ENCODE measurements at regions not wholly inside any gene's neighbourhood (a gene's known extent, or its start where the extent isn't known, plus 50 kb on each side); places are given as distances from the start of the nearest gene placed in this dataset.

DNA sequence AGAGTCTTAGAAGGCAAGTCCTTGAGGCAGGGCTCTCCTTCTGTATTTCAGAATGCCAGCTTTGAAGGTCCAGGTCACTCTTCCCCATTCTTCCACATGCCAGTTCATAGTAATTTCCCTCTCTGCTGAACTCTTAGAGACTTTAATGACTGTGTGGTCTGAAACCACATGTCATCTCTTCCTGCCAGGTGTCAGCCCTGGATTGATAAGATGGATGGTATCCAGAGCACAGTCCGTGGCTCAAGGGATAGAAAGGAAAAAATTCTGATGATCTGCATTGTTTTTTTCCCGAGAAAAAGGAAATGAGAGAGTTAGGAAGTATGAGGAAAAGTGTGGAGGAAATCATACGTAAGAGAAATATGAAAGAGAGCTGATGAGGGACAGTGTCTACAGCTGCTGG is 250.9 kb downstream of the TPBG start:
- BruUV-seq (replicated peaks) = no TSS peak
- H3K9me3 ChIP-seq (ENCODE audit: low read length) = no peaks in the 10 kb centered on the region
- ChIA-PET CTCF (ENCODE audit: unreplicated experiment) (no interaction called here), POLR2A (no interaction called here)
- intact Hi-C loops (cut with micrococcal nuclease; ENCODE audit: unreplicated experiment) = no loop called here
- TF ChIP-seq, protein P1, sequence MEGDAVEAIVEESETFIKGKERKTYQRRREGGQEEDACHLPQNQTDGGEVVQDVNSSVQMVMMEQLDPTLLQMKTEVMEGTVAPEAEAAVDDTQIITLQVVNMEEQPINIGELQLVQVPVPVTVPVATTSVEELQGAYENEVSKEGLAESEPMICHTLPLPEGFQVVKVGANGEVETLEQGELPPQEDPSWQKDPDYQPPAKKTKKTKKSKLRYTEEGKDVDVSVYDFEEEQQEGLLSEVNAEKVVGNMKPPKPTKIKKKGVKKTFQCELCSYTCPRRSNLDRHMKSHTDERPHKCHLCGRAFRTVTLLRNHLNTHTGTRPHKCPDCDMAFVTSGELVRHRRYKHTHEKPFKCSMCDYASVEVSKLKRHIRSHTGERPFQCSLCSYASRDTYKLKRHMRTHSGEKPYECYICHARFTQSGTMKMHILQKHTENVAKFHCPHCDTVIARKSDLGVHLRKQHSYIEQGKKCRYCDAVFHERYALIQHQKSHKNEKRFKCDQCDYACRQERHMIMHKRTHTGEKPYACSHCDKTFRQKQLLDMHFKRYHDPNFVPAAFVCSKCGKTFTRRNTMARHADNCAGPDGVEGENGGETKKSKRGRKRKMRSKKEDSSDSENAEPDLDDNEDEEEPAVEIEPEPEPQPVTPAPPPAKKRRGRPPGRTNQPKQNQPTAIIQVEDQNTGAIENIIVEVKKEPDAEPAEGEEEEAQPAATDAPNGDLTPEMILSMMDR (conservative IDR thresholded peaks at IDR 0.05; ENCODE audit: low read length) = no peak
- TF ChIP-seq EZH2phosphoT487 (IDR thresholded peaks at IDR 0.05; ENCODE audit: borderline replicate concordance, low read depth, low read length) = no peak
- H3K4me1 ChIP-seq (ENCODE audit: insufficient read depth, low read length, poor library complexity, severe bottlenecking) = no peaks in the 10 kb centered on the region
- no peaks in the 10 kb centered on the region for H3K79me2 ChIP-seq (ENCODE audit: insufficient read depth, low read depth, low read length)
- H3K27ac ChIP-seq (ENCODE audit: low read depth, low read length, poor library complexity, severe bottlenecking) = no peak overlapping the region
- H3K36me3 ChIP-seq (ENCODE audit: insufficient read depth, low read length) = no peaks in the 10 kb centered on the region
- no peaks in the 10 kb centered on the region for H3K9me2 ChIP-seq (ENCODE audit: insufficient read depth, low read length)
- H2AFZ ChIP-seq (ENCODE audit: low read length) = no peak overlapping the region
- H3K4me2 ChIP-seq (ENCODE audit: low read length) = no peak overlapping the region
- H3K4me3 ChIP-seq (ENCODE audit: low read depth, low read length, poor library complexity, severe bottlenecking) = no peak overlapping the region
- DNase-seq (ENCODE audit: low spot score) = no peak
- H4K20me1 ChIP-seq (ENCODE audit: insufficient read depth, low read length) = no peaks in the 10 kb centered on the region

DNA sequence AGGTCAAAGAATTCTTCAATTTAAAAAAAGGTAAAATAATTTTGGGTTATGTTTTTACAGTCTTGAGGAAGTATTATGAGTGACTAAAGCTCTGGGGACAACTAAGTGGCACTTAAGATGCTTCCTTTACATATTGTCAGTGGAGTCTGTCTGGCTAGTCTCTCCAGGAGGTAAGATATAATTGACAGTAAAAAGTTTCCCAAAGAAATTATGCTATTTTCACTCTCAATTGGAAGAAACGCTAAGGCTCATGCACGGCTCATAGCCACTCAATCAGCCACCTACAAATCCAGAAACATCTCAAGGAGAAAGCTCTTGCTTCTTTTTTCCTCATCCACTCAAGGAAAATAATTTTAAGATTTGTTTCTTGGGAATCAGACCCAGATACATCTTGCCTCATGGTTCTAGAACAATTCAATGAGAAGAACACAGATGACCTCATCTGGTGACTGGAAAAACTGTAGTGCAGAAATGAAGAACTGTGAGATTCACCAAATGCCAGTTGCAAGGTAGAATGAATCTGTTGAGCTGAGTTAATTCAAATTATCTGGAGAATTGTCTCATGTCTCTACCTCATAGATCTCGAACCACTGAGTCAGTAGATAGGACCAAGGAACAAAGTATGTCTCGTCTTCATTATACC is 252.9 kb downstream of the TPBG start:
- H4K20me1 ChIP-seq (ENCODE audit: insufficient read depth, low read length) = no peaks in the 10 kb centered on the region
- intact Hi-C loops (cut with micrococcal nuclease; ENCODE audit: unreplicated experiment) = no loop called here
- no peaks in the 10 kb centered on the region for H3K79me2 ChIP-seq (ENCODE audit: insufficient read depth, low read depth, low read length)
- TF ChIP-seq, protein P1 (conservative IDR thresholded peaks at IDR 0.05; ENCODE audit: low read length) = no peak
- no peak for TF ChIP-seq EZH2phosphoT487 (IDR thresholded peaks at IDR 0.05; ENCODE audit: borderline replicate concordance, low read depth, low read length)
- H3K9me3 ChIP-seq (ENCODE audit: low read length) = no peaks in the 10 kb centered on the region
- ChIA-PET POLR2A (no interaction called here), CTCF (ENCODE audit: unreplicated experiment) (no interaction called here)
- no peaks in the 10 kb centered on the region for H3K9me2 ChIP-seq (ENCODE audit: insufficient read depth, low read length)
- no peak overlapping the region for H3K4me3 ChIP-seq (ENCODE audit: low read depth, low read length, poor library complexity, severe bottlenecking)
- H3K4me2 ChIP-seq (ENCODE audit: low read length) = no peak overlapping the region
- H3K36me3 ChIP-seq (ENCODE audit: insufficient read depth, low read length) = no peaks in the 10 kb centered on the region
- H3K27ac ChIP-seq (ENCODE audit: low read depth, low read length, poor library complexity, severe bottlenecking) = no peak overlapping the region
- no TSS peak for BruUV-seq (replicated peaks)
- H3K4me1 ChIP-seq (ENCODE audit: insufficient read depth, low read length, poor library complexity, severe bottlenecking) = no peaks in the 10 kb centered on the region
- H2AFZ ChIP-seq (ENCODE audit: low read length) = no peak overlapping the region
- no peak for DNase-seq (ENCODE audit: low spot score)

- TF ChIP-seq, protein P1 (conservative IDR thresholded peaks at IDR 0.05; ENCODE audit: low read length) = no peak
- TF ChIP-seq EZH2phosphoT487 (IDR thresholded peaks at IDR 0.05; ENCODE audit: borderline replicate concordance, low read depth, low read length) = no peak
- Histone ChIP-seq H3K4me2 (ENCODE audit: low read length) (no peak overlapping the region), H3K4me3 (ENCODE audit: low read depth, low read length, poor library complexity, severe bottlenecking) (no peak overlapping the region), H3K27ac (ENCODE audit: low read depth, low read length, poor library complexity, severe bottlenecking) (no peak overlapping the region), H3K9me2 (ENCODE audit: insufficient read depth, low read length) (no peaks in the 10 kb centered on the region), H3K36me3 (ENCODE audit: insufficient read depth, low read length) (no peaks in the 10 kb centered on the region), H4K20me1 (ENCODE audit: insufficient read depth, low read length) (no peaks in the 10 kb centered on the region), H3K9me3 (ENCODE audit: low read length) (no peaks in the 10 kb centered on the region), H2AFZ (ENCODE audit: low read length) (no peak overlapping the region), H3K4me1 (ENCODE audit: insufficient read depth, low read length, poor library complexity, severe bottlenecking) (no peaks in the 10 kb centered on the region), H3K79me2 (ENCODE audit: insufficient read depth, low read depth, low read length) (no peaks in the 10 kb centered on the region)
- no peak for DNase-seq (ENCODE audit: low spot score)
- no TSS peak for BruUV-seq (replicated peaks)
- intact Hi-C loops (cut with micrococcal nuclease; ENCODE audit: unreplicated experiment) = no loop called here
- ChIA-PET CTCF (ENCODE audit: unreplicated experiment) (no interaction called here), POLR2A (no interaction called here)
Measured at GRCh38 chr6:82617648-82618047, 254.0 kb downstream of the TPBG start.
